ENCODE measurements at regions not wholly inside any gene's neighbourhood (a gene's known extent, or its start where the extent isn't known, plus 50 kb on each side); places are given as distances from the start of the nearest gene placed in this dataset.
"Not testable (repeated sequence)": the region's sequence is repeated elsewhere in the genome, so short reads cannot be mapped to it uniquely, and the experiment has no call there.

DNA sequence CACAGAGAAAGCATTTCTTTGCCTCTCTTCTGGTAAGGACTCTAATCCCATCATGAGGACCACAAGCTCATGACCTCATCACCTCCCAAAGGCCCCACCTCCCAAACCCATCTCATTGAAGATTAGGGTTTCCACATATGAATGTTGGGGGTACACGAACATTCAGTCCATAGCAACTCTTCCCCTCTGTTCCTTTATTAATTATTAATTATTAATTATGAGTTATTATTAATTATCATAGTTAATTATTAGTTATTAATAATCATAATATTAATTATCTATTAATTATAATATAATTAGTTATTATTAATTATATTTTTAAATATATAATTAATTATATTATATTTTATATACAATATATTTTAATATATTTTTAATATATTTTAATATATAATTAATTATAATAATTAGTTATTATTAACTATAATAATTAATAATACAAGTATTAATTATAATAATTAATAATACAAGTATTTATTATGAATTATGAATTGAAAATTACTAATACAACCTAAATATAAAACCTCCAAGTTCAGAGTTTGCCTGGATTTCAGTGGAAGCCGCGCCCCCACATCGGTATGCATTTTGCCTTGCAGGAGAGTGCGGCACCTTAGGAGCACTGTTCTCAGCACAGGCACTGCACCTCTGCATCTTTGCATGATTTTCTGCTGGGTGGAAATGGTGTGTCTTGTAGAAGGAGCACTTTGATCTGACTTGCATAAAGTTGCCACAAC, 128.0 kb upstream of the FGF3 start:
- H3K27me3 ChIP-seq (ENCODE audit: control insufficient read depth in 1 of 2, insufficient read depth in 2 of 2, low read length in 1 of 2), result no peaks in the 10 kb centered on the region
- intact Hi-C loops (cut with DNase I), result no loop called here
- no peak for ATAC-seq (ENCODE audit: low FRiP score)

DNA sequence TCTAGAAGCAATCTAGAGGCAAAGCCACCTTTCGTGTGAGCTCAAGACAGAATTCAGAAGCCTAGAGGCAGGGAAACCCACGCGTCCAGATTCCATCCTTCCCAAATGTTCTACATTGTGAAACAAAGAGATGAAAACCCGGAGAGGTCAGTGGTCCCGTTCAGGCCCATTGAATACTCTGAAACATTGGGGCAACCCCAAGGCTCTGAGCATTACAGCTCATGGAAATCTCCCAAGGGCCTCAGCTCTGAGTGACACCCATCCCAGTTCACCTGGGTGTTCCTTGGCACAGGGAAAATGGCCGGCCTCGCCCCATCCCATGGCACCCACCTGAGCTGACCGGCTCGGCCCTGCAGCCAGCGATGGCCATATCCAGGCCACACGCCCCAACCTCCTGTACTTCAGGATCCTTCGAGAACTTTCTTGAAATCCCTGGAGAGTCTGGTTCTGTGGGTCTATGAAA, 128.6 kb upstream of the FGF3 start:
- DNase-seq (peak; percentile 40 to 64), ATAC-seq (ENCODE audit: low FRiP score) (no peak)
- Histone ChIP-seq H3K4me1 (ENCODE audit: control insufficient read depth in 1 of 2, insufficient read depth in 2 of 2, low read length in 2 of 2) (no peaks in the 10 kb centered on the region), H3K36me3 (ENCODE audit: control insufficient read depth in 1 of 2, insufficient read depth in 2 of 2, low read length in 1 of 2) (no peaks in the 10 kb centered on the region), H3K9me3 (ENCODE audit: control insufficient read depth, low read length) (no peaks in the 10 kb centered on the region), H3K4me3 (ENCODE audit: low read length in 2 of 2) (no peak overlapping the region), H3K27me3 (ENCODE audit: control insufficient read depth in 1 of 2, insufficient read depth in 2 of 2, low read length in 1 of 2) (no peaks in the 10 kb centered on the region), H3K27ac (ENCODE audit: low read depth in 1 of 2, low read length in 2 of 2) (no peak overlapping the region)
- intact Hi-C loops (cut with DNase I), result no loop called here
- WGBS, 2 donors, result 71 to 73% methylated on average over 12 of the region's 12 CpGs

More for the DNA sequence above, 128.0 kb upstream of the FGF3 start:
- DNase-seq, result peak; percentile 39 to 54
- Histone ChIP-seq H3K4me1 (ENCODE audit: control insufficient read depth in 1 of 2, insufficient read depth in 2 of 2, low read length in 2 of 2) (no peaks in the 10 kb centered on the region), H3K36me3 (ENCODE audit: control insufficient read depth in 1 of 2, insufficient read depth in 2 of 2, low read length in 1 of 2) (no peaks in the 10 kb centered on the region), H3K4me3 (ENCODE audit: low read length in 2 of 2) (no peak overlapping the region), H3K27ac (ENCODE audit: low read depth in 1 of 2, low read length in 2 of 2) (no peak overlapping the region), H3K9me3 (ENCODE audit: control insufficient read depth, low read length) (no peaks in the 10 kb centered on the region)
- 95 to 96% methylated on average over 5 of the region's 5 CpGs for WGBS, 2 donors

- H3K27me3 ChIP-seq (ENCODE audit: control insufficient read depth in 1 of 2, insufficient read depth in 2 of 2, low read length in 1 of 2), result no peaks in the 10 kb centered on the region
- H3K4me3 ChIP-seq (ENCODE audit: low read length in 2 of 2), result no peak overlapping the region
- peak overlapping the region in 1 of 2 donors; percentile 58 for H3K27ac ChIP-seq (ENCODE audit: low read depth in 1 of 2, low read length in 2 of 2)
- H3K9me3 ChIP-seq (ENCODE audit: control insufficient read depth, low read length), result no peaks in the 10 kb centered on the region
- DNase-seq, result peak; percentile 55 to 76
- no peaks in the 10 kb centered on the region for H3K36me3 ChIP-seq (ENCODE audit: control insufficient read depth in 1 of 2, insufficient read depth in 2 of 2, low read length in 1 of 2)
- H3K4me1 ChIP-seq (ENCODE audit: control insufficient read depth in 1 of 2, insufficient read depth in 2 of 2, low read length in 2 of 2), result no peaks in the 10 kb centered on the region
- intact Hi-C loops (cut with DNase I), result no loop called here
- 34 to 40% methylated on average over 23 to 24 of the region's 24 CpGs for WGBS, 2 donors
- ATAC-seq (ENCODE audit: low FRiP score), result peak; percentile 26
These were observed 129.3 kb upstream of the FGF3 start for GRCh38 chr11:69948256-69949141.

- ATAC-seq (ENCODE audit: low FRiP score), result peak; percentile 67
- peak overlapping the region in 1 of 2 donors; percentile 58 for H3K27ac ChIP-seq (ENCODE audit: low read depth in 1 of 2, low read length in 2 of 2)
- no peaks in the 10 kb centered on the region for H3K36me3 ChIP-seq (ENCODE audit: control insufficient read depth in 1 of 2, insufficient read depth in 2 of 2, low read length in 1 of 2)
- no peaks in the 10 kb centered on the region for H3K9me3 ChIP-seq (ENCODE audit: control insufficient read depth, low read length)
- H3K27me3 ChIP-seq (ENCODE audit: control insufficient read depth in 1 of 2, insufficient read depth in 2 of 2, low read length in 1 of 2), result no peaks in the 10 kb centered on the region
- no peaks in the 10 kb centered on the region for H3K4me1 ChIP-seq (ENCODE audit: control insufficient read depth in 1 of 2, insufficient read depth in 2 of 2, low read length in 2 of 2)
- intact Hi-C loops (cut with DNase I), result no loop called here
- peak; percentile 79 to 88 for DNase-seq
- 35 to 39% methylated on average over 6 of the region's 6 CpGs for WGBS, 2 donors
- H3K4me3 ChIP-seq (ENCODE audit: low read length in 2 of 2), result no peak overlapping the region
These were observed 128.8 kb upstream of the ANO1 start for GRCh38 chr11:69949327-69949726.

- no peaks in the 10 kb centered on the region for H3K36me3 ChIP-seq (ENCODE audit: control insufficient read depth in 1 of 2, insufficient read depth in 2 of 2, low read length in 1 of 2)
- H3K4me1 ChIP-seq (ENCODE audit: control insufficient read depth in 1 of 2, insufficient read depth in 2 of 2, low read length in 2 of 2), result no peaks in the 10 kb centered on the region
- intact Hi-C loops (cut with DNase I), result no loop called here
- DNase-seq (peak; percentile 40 to 75), ATAC-seq (ENCODE audit: low FRiP score) (no peak)
- no peak overlapping the region for H3K27ac ChIP-seq (ENCODE audit: low read depth in 1 of 2, low read length in 2 of 2)
- no peaks in the 10 kb centered on the region for H3K9me3 ChIP-seq (ENCODE audit: control insufficient read depth, low read length)
- WGBS, 2 donors, result 81 to 82% methylated on average over 8 of the region's 8 CpGs
- no peaks in the 10 kb centered on the region for H3K27me3 ChIP-seq (ENCODE audit: control insufficient read depth in 1 of 2, insufficient read depth in 2 of 2, low read length in 1 of 2)
- no peak overlapping the region for H3K4me3 ChIP-seq (ENCODE audit: low read length in 2 of 2)
These were observed 128.0 kb upstream of the ANO1 start for GRCh38 chr11:69950120-69950519.

DNA sequence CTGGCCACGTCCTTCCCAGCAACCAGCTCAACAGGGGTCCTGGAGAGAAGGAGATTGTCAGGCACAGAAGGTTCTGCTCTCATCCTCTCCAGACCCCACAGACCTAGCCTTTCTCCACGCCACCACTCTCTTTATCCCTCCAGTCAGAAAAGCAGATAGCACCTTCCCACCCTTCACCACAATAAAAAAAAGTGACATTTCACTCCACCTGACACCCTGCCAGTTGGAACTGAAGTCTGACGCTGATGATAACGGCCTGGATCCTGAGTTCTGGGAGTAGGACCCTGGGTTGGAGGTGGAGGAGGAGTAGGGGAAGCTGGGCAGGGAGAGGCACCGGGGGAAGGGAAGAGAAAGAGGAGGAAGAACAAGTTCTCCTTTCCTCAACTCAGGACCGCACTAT, 127.5 kb upstream of the ANO1 start:
- ATAC-seq (ENCODE audit: low FRiP score), result no peak
- no peaks in the 10 kb centered on the region for H3K4me1 ChIP-seq (ENCODE audit: control insufficient read depth in 1 of 2, insufficient read depth in 2 of 2, low read length in 2 of 2)
- H3K4me3 ChIP-seq (ENCODE audit: low read length in 2 of 2), result no peak overlapping the region
- no peaks in the 10 kb centered on the region for H3K27me3 ChIP-seq (ENCODE audit: control insufficient read depth in 1 of 2, insufficient read depth in 2 of 2, low read length in 1 of 2)
- no peaks in the 10 kb centered on the region for H3K9me3 ChIP-seq (ENCODE audit: control insufficient read depth, low read length)
- no peaks in the 10 kb centered on the region for H3K36me3 ChIP-seq (ENCODE audit: control insufficient read depth in 1 of 2, insufficient read depth in 2 of 2, low read length in 1 of 2)
- no peak overlapping the region for H3K27ac ChIP-seq (ENCODE audit: low read depth in 1 of 2, low read length in 2 of 2)
- intact Hi-C loops (cut with DNase I), result no loop called here
- peak; percentile 12 to 19 for DNase-seq
- 69% methylated on average over 6 of the region's 6 CpGs for WGBS, 2 donors

DNA sequence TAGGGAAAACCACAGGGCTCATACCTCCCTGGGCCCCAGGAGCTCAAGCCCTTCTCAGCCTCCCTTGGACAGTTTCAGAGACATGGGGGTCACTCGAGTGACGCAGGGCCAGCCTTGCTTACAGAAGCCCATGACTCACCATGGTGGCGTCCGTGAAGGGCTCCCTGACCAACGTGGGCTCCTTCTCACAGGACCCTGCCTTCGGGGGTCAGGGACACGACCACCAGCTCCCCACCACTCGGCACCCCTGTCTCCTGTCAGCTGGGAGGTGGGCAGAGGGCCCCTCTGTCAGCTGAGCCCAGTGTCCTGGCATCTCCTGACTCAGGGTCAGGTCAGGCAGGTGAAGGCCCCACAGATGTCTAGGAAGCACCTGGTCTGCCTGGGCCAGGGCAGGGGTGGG, 126.3 kb upstream of the ANO1 start:
- H3K4me3 ChIP-seq (ENCODE audit: low read length in 2 of 2), result no peak overlapping the region
- no peak overlapping the region for H3K27ac ChIP-seq (ENCODE audit: low read depth in 1 of 2, low read length in 2 of 2)
- WGBS, 2 donors, result 90 to 95% methylated on average over 8 of the region's 8 CpGs
- H3K4me1 ChIP-seq (ENCODE audit: control insufficient read depth in 1 of 2, insufficient read depth in 2 of 2, low read length in 2 of 2), result no peaks in the 10 kb centered on the region
- no peak for ATAC-seq (ENCODE audit: low FRiP score)
- no peaks in the 10 kb centered on the region for H3K36me3 ChIP-seq (ENCODE audit: control insufficient read depth in 1 of 2, insufficient read depth in 2 of 2, low read length in 1 of 2)
- H3K27me3 ChIP-seq (ENCODE audit: control insufficient read depth in 1 of 2, insufficient read depth in 2 of 2, low read length in 1 of 2), result no peaks in the 10 kb centered on the region
- DNase-seq, result peak; percentile 26 to 53
- intact Hi-C loops (cut with DNase I), result no loop called here
- no peaks in the 10 kb centered on the region for H3K9me3 ChIP-seq (ENCODE audit: control insufficient read depth, low read length)

- H3K27me3 ChIP-seq (ENCODE audit: control insufficient read depth in 1 of 2, insufficient read depth in 2 of 2, low read length in 1 of 2); H3K4me3 ChIP-seq (ENCODE audit: low read length in 2 of 2); H3K36me3 ChIP-seq (ENCODE audit: control insufficient read depth in 1 of 2, insufficient read depth in 2 of 2, low read length in 1 of 2); H3K9me3 ChIP-seq (ENCODE audit: control insufficient read depth, low read length); ATAC-seq (ENCODE audit: low FRiP score); H3K4me1 ChIP-seq (ENCODE audit: control insufficient read depth in 1 of 2, insufficient read depth in 2 of 2, low read length in 2 of 2); H3K27ac ChIP-seq (ENCODE audit: low read depth in 1 of 2, low read length in 2 of 2); intact Hi-C loops (cut with DNase I): not testable (repeated sequence)
- WGBS, 2 donors, result 92 to 96% methylated on average over 18 of the region's 18 CpGs
- DNase-seq, result peak; percentile 6 to 16
These were observed 125.7 kb upstream of the ANO1 start for GRCh38 chr11:69952229-69952975.

Data from aorta (tissue), 5 donors.